ENCODE measurements at regions not wholly inside any gene's neighbourhood (a gene's known extent, or its start where the extent isn't known, plus 50 kb on each side); places are given as distances from the start of the nearest gene placed in this dataset.

- no peak for TF ChIP-seq POLR2AphosphoS5 (IDR thresholded peaks at IDR 0.05; ENCODE audit: borderline replicate concordance, low read depth, low read length)
- TF ChIP-seq EZH2 (IDR thresholded peaks at IDR 0.05), result no peak
Measured at GRCh38 chr2:199136242-199136641, 321.5 kb downstream of the SATB2 start.
